SK-N-SH treated with all-trans-retinoic acid at 6 μM for 48 hours (cell line): ENCODE measurements at regions not wholly inside any gene's neighbourhood (a gene's known extent, or its start where the extent isn't known, plus 50 kb on each side); places are given as distances from the start of the nearest gene placed in this dataset.

Experiments used
- ARNTL ChIP-seq: fragments of 450-650 bp; formaldehyde crosslinking; IDR thresholded peaks from 2 replicates; pipeline ENCODE4 v1.5.0; 2020; ENCODE audit warnings: low read depth, mild to moderate bottlenecking, moderate library complexity, borderline replicate concordance
- CSDC2 ChIP-seq: fragments of 250-450 bp; sonication (Bioruptor Pico); IDR thresholded peaks from 2 replicates; pipeline ENCODE4 v1.5.0; 2020; ENCODE audit warnings: mild to moderate bottlenecking, moderate library complexity
- CSRNP3 ChIP-seq: fragments of 250-450 bp; sonication (Bioruptor Pico); IDR thresholded peaks from 2 replicates; pipeline ENCODE4 v1.5.1; 2021; ENCODE audit warnings: mild to moderate bottlenecking, moderate library complexity
- ISL1 ChIP-seq: fragments of 250-450 bp; sonication (Bioruptor Pico); IDR thresholded peaks from 2 replicates; pipeline ENCODE4 v2.1.2; 2022; ENCODE audit warnings: mild to moderate bottlenecking, moderate library complexity
- PATZ1 ChIP-seq: fragments of 250-450 bp; sonication (Bioruptor Pico); IDR thresholded peaks from 2 replicates; pipeline ENCODE4 v1.8.0; 2020; ENCODE audit warnings: mild to moderate bottlenecking, moderate library complexity, borderline replicate concordance
- RARB ChIP-seq: fragments of 250-450 bp; sonication (Bioruptor Pico); IDR thresholded peaks from 2 replicates; pipeline ENCODE4 v1.8.0; 2021; ENCODE audit warnings: mild to moderate bottlenecking, moderate library complexity
- SNAI2 ChIP-seq: fragments of 250-450 bp; sonication (Bioruptor Pico); IDR thresholded peaks from 2 replicates; pipeline ENCODE4 v1.5.0; 2020; ENCODE audit warnings: mild to moderate bottlenecking, moderate library complexity
- ZFP3 ChIP-seq: fragments of 250-450 bp; sonication (Bioruptor Pico); IDR thresholded peaks from 2 replicates; pipeline ENCODE4 v1.5.0; 2020; ENCODE audit warnings: mild to moderate bottlenecking, moderate library complexity
- ZFP30 ChIP-seq: fragments of 450-650 bp; formaldehyde crosslinking; IDR thresholded peaks from 2 replicates; pipeline ENCODE4 v1.5.0; 2022; ENCODE audit warnings: mild to moderate bottlenecking, moderate library complexity
- ZNF565 ChIP-seq: fragments of 450-650 bp; formaldehyde crosslinking; conservative IDR thresholded peaks from 2 replicates; pipeline ENCODE4 v1.5.0; 2020; ENCODE audit warnings: low read depth, mild to moderate bottlenecking, moderate library complexity
- ZNF8 ChIP-seq: fragments of 450-650 bp; formaldehyde crosslinking; IDR thresholded peaks from 2 replicates; pipeline ENCODE4 v1.5.0; 2020; ENCODE audit warnings: mild to moderate bottlenecking, moderate library complexity
- TF ChIP-seq, protein P1 (sequence below): fragments of 250-450 bp; sonication (Bioruptor Pico); IDR thresholded peaks from 2 replicates; pipeline ENCODE4 v1.5.0; 2020; ENCODE audit warnings: mild to moderate bottlenecking, moderate library complexity
- TF ChIP-seq, protein P2 (sequence below): fragments of 250-450 bp; sonication (Bioruptor Pico); IDR thresholded peaks from 2 replicates; pipeline ENCODE4 v1.5.1; 2020; ENCODE audit warnings: low read depth, mild to moderate bottlenecking, moderate library complexity

DNA sequence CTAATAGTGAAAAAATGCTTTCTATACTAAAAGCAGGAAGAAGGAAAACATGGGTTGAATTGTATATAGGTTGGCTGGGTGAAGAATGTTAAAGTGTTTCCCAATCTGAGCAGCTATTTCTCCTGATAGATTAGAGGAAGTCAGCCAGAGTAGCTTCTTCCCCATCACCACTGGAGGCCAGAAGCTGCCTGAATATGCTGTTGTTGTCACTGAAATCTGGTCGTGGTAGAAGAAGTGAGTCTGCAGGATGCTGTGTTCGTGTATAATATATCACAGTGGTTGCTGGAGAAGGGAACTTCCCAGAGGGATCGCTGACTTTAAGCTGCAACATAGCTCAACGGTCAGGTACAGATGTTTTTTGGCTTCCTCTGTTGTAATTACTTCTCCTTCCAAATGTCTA lies 247.5 kb upstream of the LRATD1 start:
- no peak for TF ChIP-seq ZNF565 (CRISPR knock-in tag)
- no peak for TF ChIP-seq RARB (CRISPR knock-in tag)
- no peak for TF ChIP-seq ZFP3 (CRISPR knock-in tag)
- TF ChIP-seq PATZ1: no peak
- TF ChIP-seq ZFP30 (CRISPR knock-in tag): no peak
- TF ChIP-seq, protein P1, sequence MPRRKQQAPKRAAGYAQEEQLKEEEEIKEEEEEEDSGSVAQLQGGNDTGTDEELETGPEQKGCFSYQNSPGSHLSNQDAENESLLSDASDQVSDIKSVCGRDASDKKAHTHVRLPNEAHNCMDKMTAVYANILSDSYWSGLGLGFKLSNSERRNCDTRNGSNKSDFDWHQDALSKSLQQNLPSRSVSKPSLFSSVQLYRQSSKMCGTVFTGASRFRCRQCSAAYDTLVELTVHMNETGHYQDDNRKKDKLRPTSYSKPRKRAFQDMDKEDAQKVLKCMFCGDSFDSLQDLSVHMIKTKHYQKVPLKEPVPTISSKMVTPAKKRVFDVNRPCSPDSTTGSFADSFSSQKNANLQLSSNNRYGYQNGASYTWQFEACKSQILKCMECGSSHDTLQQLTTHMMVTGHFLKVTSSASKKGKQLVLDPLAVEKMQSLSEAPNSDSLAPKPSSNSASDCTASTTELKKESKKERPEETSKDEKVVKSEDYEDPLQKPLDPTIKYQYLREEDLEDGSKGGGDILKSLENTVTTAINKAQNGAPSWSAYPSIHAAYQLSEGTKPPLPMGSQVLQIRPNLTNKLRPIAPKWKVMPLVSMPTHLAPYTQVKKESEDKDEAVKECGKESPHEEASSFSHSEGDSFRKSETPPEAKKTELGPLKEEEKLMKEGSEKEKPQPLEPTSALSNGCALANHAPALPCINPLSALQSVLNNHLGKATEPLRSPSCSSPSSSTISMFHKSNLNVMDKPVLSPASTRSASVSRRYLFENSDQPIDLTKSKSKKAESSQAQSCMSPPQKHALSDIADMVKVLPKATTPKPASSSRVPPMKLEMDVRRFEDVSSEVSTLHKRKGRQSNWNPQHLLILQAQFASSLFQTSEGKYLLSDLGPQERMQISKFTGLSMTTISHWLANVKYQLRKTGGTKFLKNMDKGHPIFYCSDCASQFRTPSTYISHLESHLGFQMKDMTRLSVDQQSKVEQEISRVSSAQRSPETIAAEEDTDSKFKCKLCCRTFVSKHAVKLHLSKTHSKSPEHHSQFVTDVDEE (CRISPR knock-in tag): no peak
- no peak for TF ChIP-seq ARNTL (CRISPR knock-in tag)
- no peak for TF ChIP-seq ISL1 (CRISPR knock-in tag)
- TF ChIP-seq, protein P2, sequence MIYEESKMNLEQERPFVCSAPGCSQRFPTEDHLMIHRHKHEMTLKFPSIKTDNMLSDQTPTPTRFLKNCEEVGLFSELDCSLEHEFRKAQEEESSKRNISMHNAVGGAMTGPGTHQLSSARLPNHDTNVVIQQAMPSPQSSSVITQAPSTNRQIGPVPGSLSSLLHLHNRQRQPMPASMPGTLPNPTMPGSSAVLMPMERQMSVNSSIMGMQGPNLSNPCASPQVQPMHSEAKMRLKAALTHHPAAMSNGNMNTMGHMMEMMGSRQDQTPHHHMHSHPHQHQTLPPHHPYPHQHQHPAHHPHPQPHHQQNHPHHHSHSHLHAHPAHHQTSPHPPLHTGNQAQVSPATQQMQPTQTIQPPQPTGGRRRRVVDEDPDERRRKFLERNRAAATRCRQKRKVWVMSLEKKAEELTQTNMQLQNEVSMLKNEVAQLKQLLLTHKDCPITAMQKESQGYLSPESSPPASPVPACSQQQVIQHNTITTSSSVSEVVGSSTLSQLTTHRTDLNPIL (CRISPR knock-in tag): no peak
- no peak for TF ChIP-seq CSRNP3 (CRISPR knock-in tag)
- TF ChIP-seq SNAI2: no peak
- TF ChIP-seq ZNF8 (CRISPR knock-in tag): no peak
- no peak for TF ChIP-seq CSDC2
